Thymus (tissue), 11 donors: ENCODE measurements at regions not wholly inside any gene's neighbourhood (a gene's known extent, or its start where the extent isn't known, plus 50 kb on each side); places are given as distances from the start of the nearest gene placed in this dataset.
A peak's percentile ranks its signal among the peaks of the same experiment; 100 is the strongest.

Experiments
- DNase-seq, 9 donors: peaks; one replicate each; pipeline ENCODE4 v3.0.0-alpha.2; 2013; ENCODE audit warnings: low spot score in 9 of 9, low read depth in 6 of 9, missing footprints in 1 of 9
- H3K27ac ChIP-seq, 2 donors: one replicate each; pipeline ENCODE4 v1.5.1; 2013; ENCODE audit warnings: control low read depth in 1 of 2, low read depth in 1 of 2, low read length in 1 of 2, mild to moderate bottlenecking in 1 of 2, moderate library complexity in 1 of 2
- H3K27me3 ChIP-seq, 2 donors: one replicate each; pipeline ENCODE4 v1.5.1; 2013; ENCODE audit warnings: low read length in 1 of 2; ENCODE audit not compliant: control insufficient read depth in 2 of 2, insufficient read depth in 1 of 2
- H3K36me3 ChIP-seq, 2 donors: one replicate each; pipeline ENCODE4 v1.5.1; 2013; ENCODE audit warnings: low read length in 1 of 2, mild to moderate bottlenecking in 1 of 2, moderate library complexity in 1 of 2; ENCODE audit not compliant: control insufficient read depth in 2 of 2, insufficient read depth in 2 of 2
- H3K4me1 ChIP-seq, 2 donors: one replicate each; pipeline ENCODE4 v1.5.1; 2013; ENCODE audit warnings: low read length in 2 of 2; ENCODE audit not compliant: control insufficient read depth in 2 of 2, insufficient read depth in 2 of 2
- H3K4me3 ChIP-seq, 2 donors: one replicate each; pipeline ENCODE4 v1.5.1; 2013; ENCODE audit warnings: low read length in 2 of 2, control low read depth in 1 of 2, mild to moderate bottlenecking in 1 of 2
- H3K9me3 ChIP-seq, 2 donors: one replicate each; pipeline ENCODE4 v1.5.1; 2013; ENCODE audit warnings: low read length in 1 of 2, mild to moderate bottlenecking in 1 of 2; ENCODE audit not compliant: control insufficient read depth in 2 of 2, insufficient read depth in 1 of 2
- WGBS: extraction: QIAGEN DNeasy Blood & Tissue Kit; methylation state at CpG from one replicate; pipeline ENCODE4 v1.1.7; 2013; 5-methylcytosine and 5-hydroxymethylcytosine counted together
- donor health status: healthy.

GRCh38 chr11:92751594-92751993, 217.9 kb upstream of the MTNR1B start:
- 88% methylated on average over 11 of the region's 11 CpGs for WGBS
- DNase-seq = no peak
- Histone ChIP-seq H3K27me3 (no peaks in the 10 kb centered on the region), H3K9me3 (peaks cover 0 to 3% of the 10 kb centered on the region in 2 donors), H3K27ac (no peak overlapping the region), H3K4me3 (no peak overlapping the region), H3K36me3 (no peaks in the 10 kb centered on the region), H3K4me1 (peaks cover 2 to 4% of the 10 kb centered on the region in 2 donors)

- no peak overlapping the region for H3K4me3 ChIP-seq
Observed at GRCh38 chr11:92752122-92752521, 217.3 kb upstream of the MTNR1B start.

GRCh38 chr11:92753161-92753560, 216.3 kb upstream of the MTNR1B start:
- H3K4me3 ChIP-seq = no peak overlapping the region
- no peak overlapping the region for H3K27ac ChIP-seq
- no peak for DNase-seq
- H3K27me3 ChIP-seq = no peaks in the 10 kb centered on the region
- H3K9me3 ChIP-seq = no peaks in the 10 kb centered on the region
- no peaks in the 10 kb centered on the region for H3K36me3 ChIP-seq
- peaks cover 2 to 4% of the 10 kb centered on the region in 2 donors for H3K4me1 ChIP-seq
- 96% methylated on average over 3 of the region's 3 CpGs for WGBS

More at GRCh38 chr11:92752122-92752521, 217.3 kb upstream of the MTNR1B start:
- Histone ChIP-seq H3K27me3 (no peaks in the 10 kb centered on the region), H3K27ac (no peak overlapping the region), H3K9me3 (peaks cover 0 to 2% of the 10 kb centered on the region in 2 donors), H3K4me1 (peaks cover 2 to 4% of the 10 kb centered on the region in 2 donors), H3K36me3 (no peaks in the 10 kb centered on the region)
- WGBS = 90% methylated on average over 1 of the region's 1 CpG
- no peak for DNase-seq

GRCh38 chr11:92758241-92758780, 211.1 kb upstream of the MTNR1B start:
- Histone ChIP-seq H3K36me3 (no peaks in the 10 kb centered on the region), H3K27ac (no peak overlapping the region), H3K27me3 (no peaks in the 10 kb centered on the region), H3K9me3 (no peaks in the 10 kb centered on the region), H3K4me1 (peaks cover 20 to 32% of the 10 kb centered on the region in 2 donors), H3K4me3 (no peak overlapping the region)
- WGBS = 97% methylated on average over 2 of the region's 2 CpGs
- DNase-seq = no peak

- peaks cover 32 to 46% of the 10 kb centered on the region in 2 donors for H3K4me1 ChIP-seq
- H3K27ac ChIP-seq = no peak overlapping the region
- no peak for DNase-seq
- WGBS = 96% methylated on average over 8 of the region's 8 CpGs
- H3K9me3 ChIP-seq = no peaks in the 10 kb centered on the region
- H3K36me3 ChIP-seq = no peaks in the 10 kb centered on the region
- no peaks in the 10 kb centered on the region for H3K27me3 ChIP-seq
- H3K4me3 ChIP-seq = no peak overlapping the region
Observed at GRCh38 chr11:92759571-92760214, 209.8 kb upstream of the MTNR1B start.

- Histone ChIP-seq H3K36me3 (no peaks in the 10 kb centered on the region), H3K27ac (peak overlapping the region; percentile 77 to 94), H3K9me3 (no peaks in the 10 kb centered on the region), H3K4me1 (peaks cover 41 to 70% of the 10 kb centered on the region in 2 donors), H3K27me3 (no peaks in the 10 kb centered on the region), H3K4me3 (peak overlapping the region in 1 of 2 donors; percentile 27)
- peak; percentile 43 to 90 (median 72) for DNase-seq
- 4% methylated on average over 3 of the region's 3 CpGs for WGBS
Observed at GRCh38 chr11:92762121-92762540, 207.3 kb upstream of the MTNR1B start.

- DNase-seq = no peak
- no peaks in the 10 kb centered on the region for H3K9me3 ChIP-seq
- H3K4me1 ChIP-seq = peaks cover 41 to 76% of the 10 kb centered on the region in 2 donors
- H3K4me3 ChIP-seq = no peak overlapping the region
- H3K36me3 ChIP-seq = no peaks in the 10 kb centered on the region
- H3K27ac ChIP-seq = peak overlapping the region in 1 of 2 donors; percentile 48
- H3K27me3 ChIP-seq = no peaks in the 10 kb centered on the region
Observed at GRCh38 chr11:92763336-92763735, 206.1 kb upstream of the MTNR1B start.

GRCh38 chr11:92764128-92764527, 205.3 kb upstream of the MTNR1B start:
- Histone ChIP-seq H3K4me1 (peaks cover 44 to 79% of the 10 kb centered on the region in 2 donors), H3K36me3 (no peaks in the 10 kb centered on the region), H3K9me3 (no peaks in the 10 kb centered on the region), H3K27me3 (no peaks in the 10 kb centered on the region), H3K27ac (no peak overlapping the region), H3K4me3 (no peak overlapping the region)
- DNase-seq = no peak
- 79% methylated on average over 4 of the region's 4 CpGs for WGBS

GRCh38 chr11:92765082-92765840, 204.2 kb upstream of the MTNR1B start:
- Histone ChIP-seq H3K27ac (peak overlapping the region in 1 of 2 donors; percentile 67), H3K4me1 (peaks cover 55 to 80% of the 10 kb centered on the region in 2 donors), H3K9me3 (no peaks in the 10 kb centered on the region), H3K27me3 (no peaks in the 10 kb centered on the region), H3K36me3 (no peaks in the 10 kb centered on the region), H3K4me3 (peak overlapping the region in 1 of 2 donors; percentile 44)
- WGBS = 57% methylated on average over 9 of the region's 9 CpGs
- no peak for DNase-seq
